ENCODE measurements at regions not wholly inside any gene's neighbourhood (a gene's known extent, or its start where the extent isn't known, plus 50 kb on each side); places are given as distances from the start of the nearest gene placed in this dataset.

GRCh38 chr13:44107357-44108121 is 227.8 kb downstream of the LACC1 start:
- no peaks in the 10 kb centered on the region for H3K36me3 Mint-ChIP-seq
- no peak overlapping the region for H3K27ac Mint-ChIP-seq
- H3K4me3 Mint-ChIP-seq, result no peak overlapping the region
- DNase-seq (no peak), ATAC-seq (no peak)
- peaks cover under 1% of the 10 kb centered on the region for H3K4me1 Mint-ChIP-seq
- CTCF ChIA-PET, result no interaction called here
- peaks cover 15% of the 10 kb centered on the region for H3K27me3 Mint-ChIP-seq
- no peaks in the 10 kb centered on the region for H3K9me3 Mint-ChIP-seq (ENCODE audit: low read depth)

DNA sequence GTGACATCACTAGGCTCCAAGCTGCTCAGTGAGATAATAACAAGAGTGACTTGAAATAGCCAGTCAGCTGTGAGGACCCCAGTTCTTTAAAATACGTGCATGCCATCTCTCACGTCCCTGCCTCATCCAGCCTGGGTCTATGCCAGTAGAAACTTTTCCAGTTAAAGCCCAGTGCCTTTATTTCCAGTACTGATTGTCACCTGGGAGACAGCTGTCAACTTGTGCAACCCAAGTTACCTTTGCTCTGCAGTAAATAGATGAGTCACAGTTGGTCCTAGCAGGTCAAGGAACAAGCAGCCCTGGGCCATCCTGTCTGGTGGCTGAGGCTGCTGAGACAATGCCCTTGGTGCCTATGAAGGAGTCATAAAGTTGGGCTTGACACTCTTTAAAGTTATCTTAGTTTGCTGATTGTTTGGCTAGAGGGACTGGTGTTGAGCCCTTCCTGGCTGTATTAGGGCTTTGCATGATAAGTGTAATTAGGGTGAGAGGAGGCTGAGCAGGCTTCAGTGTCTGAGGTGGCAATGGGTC is 228.7 kb downstream of the LACC1 start:
- ATAC-seq, result no peak
- Mint-ChIP-seq H3K36me3 (no peaks in the 10 kb centered on the region), H3K9me3 (ENCODE audit: low read depth) (no peaks in the 10 kb centered on the region), H3K4me3 (no peak overlapping the region), H3K27me3 (peaks cover 13% of the 10 kb centered on the region), H3K27ac (no peak overlapping the region), H3K4me1 (peaks cover 9% of the 10 kb centered on the region)
- no peak for DNase-seq
- CTCF ChIA-PET, result no interaction called here

- H3K9me3 Mint-ChIP-seq (ENCODE audit: low read depth), result no peaks in the 10 kb centered on the region
- no peak for DNase-seq
- H3K27me3 Mint-ChIP-seq, result peaks cover 2% of the 10 kb centered on the region
- CTCF ChIA-PET, result no interaction called here
- no peak overlapping the region for H3K4me3 Mint-ChIP-seq
- no peaks in the 10 kb centered on the region for H3K36me3 Mint-ChIP-seq
- no peak for ATAC-seq
- no peak overlapping the region for H3K27ac Mint-ChIP-seq
- H3K4me1 Mint-ChIP-seq, result peaks cover 9% of the 10 kb centered on the region
Measured at GRCh38 chr13:44110091-44110621, 230.5 kb downstream of the LACC1 start.

- CTCF ChIA-PET, result no interaction called here
- no peaks in the 10 kb centered on the region for H3K9me3 Mint-ChIP-seq (ENCODE audit: low read depth)
- H3K27ac Mint-ChIP-seq, result no peak overlapping the region
- DNase-seq (no peak), ATAC-seq (no peak)
- H3K36me3 Mint-ChIP-seq, result no peaks in the 10 kb centered on the region
- H3K27me3 Mint-ChIP-seq, result no peaks in the 10 kb centered on the region
- peaks cover 11% of the 10 kb centered on the region for H3K4me1 Mint-ChIP-seq
- no peak overlapping the region for H3K4me3 Mint-ChIP-seq
Measured at GRCh38 chr13:44111701-44112100, 232.0 kb downstream of the LACC1 start.

GRCh38 chr13:44112700-44113329 is 233.1 kb downstream of the LACC1 start:
- no peaks in the 10 kb centered on the region for H3K9me3 Mint-ChIP-seq (ENCODE audit: low read depth)
- H3K36me3 Mint-ChIP-seq, result no peaks in the 10 kb centered on the region
- DNase-seq (no peak), ATAC-seq (peak; percentile 23)
- no peak overlapping the region for H3K4me3 Mint-ChIP-seq
- no peak overlapping the region for H3K27ac Mint-ChIP-seq
- H3K4me1 Mint-ChIP-seq, result peaks cover 21% of the 10 kb centered on the region
- CTCF ChIA-PET, result no interaction called here
- no peaks in the 10 kb centered on the region for H3K27me3 Mint-ChIP-seq

GRCh38 chr13:44116562-44117332 is 237.0 kb downstream of the LACC1 start:
- Mint-ChIP-seq H3K27me3 (no peaks in the 10 kb centered on the region), H3K4me3 (no peak overlapping the region), H3K4me1 (peaks cover 21% of the 10 kb centered on the region), H3K36me3 (no peaks in the 10 kb centered on the region), H3K27ac (peak overlapping the region; percentile 49), H3K9me3 (ENCODE audit: low read depth) (no peaks in the 10 kb centered on the region)
- CTCF ChIA-PET, result no interaction called here
- ATAC-seq (peak; percentile 27), DNase-seq (no peak)

- Mint-ChIP-seq H3K4me3 (no peak overlapping the region), H3K27me3 (no peaks in the 10 kb centered on the region), H3K36me3 (no peaks in the 10 kb centered on the region), H3K9me3 (ENCODE audit: low read depth) (no peaks in the 10 kb centered on the region), H3K27ac (peak overlapping the region; percentile 28), H3K4me1 (peaks cover 21% of the 10 kb centered on the region)
- ATAC-seq (peak; percentile 57), DNase-seq (no peak)
- CTCF ChIA-PET, result interaction anchor here (1.2 kb wide), 1 partner anchor 416 kb away, joined by 3 read pairs; no protein-coding TSS in a partner anchor
Measured at GRCh38 chr13:44117351-44117750, 237.6 kb downstream of the LACC1 start.

DNA sequence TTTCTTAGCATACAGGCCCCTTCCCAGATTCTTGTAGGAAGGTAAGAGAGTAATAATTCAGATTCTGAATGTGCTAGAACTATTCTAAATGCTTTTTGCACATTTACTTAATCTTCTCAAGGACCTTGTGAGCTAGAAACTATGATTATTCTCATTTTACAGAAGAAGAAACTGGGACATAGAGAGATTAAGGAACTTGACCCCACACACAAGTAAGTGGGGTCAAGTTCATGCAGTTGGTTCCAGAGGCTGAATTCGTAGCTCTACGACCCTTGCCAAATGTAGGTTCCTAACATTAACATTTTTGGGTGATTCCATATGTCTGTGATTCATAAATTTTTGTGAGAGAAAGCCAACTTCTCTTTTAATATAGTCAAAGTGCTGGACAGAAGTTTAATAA is 238.1 kb downstream of the LACC1 start:
- H3K4me1 Mint-ChIP-seq, result peaks cover 18% of the 10 kb centered on the region
- no peaks in the 10 kb centered on the region for H3K27me3 Mint-ChIP-seq
- DNase-seq (no peak), ATAC-seq (no peak)
- H3K36me3 Mint-ChIP-seq, result no peaks in the 10 kb centered on the region
- H3K9me3 Mint-ChIP-seq (ENCODE audit: low read depth), result no peaks in the 10 kb centered on the region
- no peak overlapping the region for H3K4me3 Mint-ChIP-seq
- CTCF ChIA-PET, result interaction anchor here (1.2 kb wide), 1 partner anchor 416 kb away, joined by 3 read pairs; no protein-coding TSS in a partner anchor
- H3K27ac Mint-ChIP-seq, result no peak overlapping the region

- CTCF ChIA-PET, result no interaction called here
- Mint-ChIP-seq H3K27ac (no peak overlapping the region), H3K36me3 (peaks cover 2% of the 10 kb centered on the region), H3K4me1 (peaks cover 12% of the 10 kb centered on the region), H3K27me3 (no peaks in the 10 kb centered on the region), H3K4me3 (no peak overlapping the region), H3K9me3 (ENCODE audit: low read depth) (peaks cover 7% of the 10 kb centered on the region)
- ATAC-seq, result no peak
- DNase-seq, result no peak
Measured at GRCh38 chr13:44118881-44119280, 239.2 kb downstream of the LACC1 start.

DNA sequence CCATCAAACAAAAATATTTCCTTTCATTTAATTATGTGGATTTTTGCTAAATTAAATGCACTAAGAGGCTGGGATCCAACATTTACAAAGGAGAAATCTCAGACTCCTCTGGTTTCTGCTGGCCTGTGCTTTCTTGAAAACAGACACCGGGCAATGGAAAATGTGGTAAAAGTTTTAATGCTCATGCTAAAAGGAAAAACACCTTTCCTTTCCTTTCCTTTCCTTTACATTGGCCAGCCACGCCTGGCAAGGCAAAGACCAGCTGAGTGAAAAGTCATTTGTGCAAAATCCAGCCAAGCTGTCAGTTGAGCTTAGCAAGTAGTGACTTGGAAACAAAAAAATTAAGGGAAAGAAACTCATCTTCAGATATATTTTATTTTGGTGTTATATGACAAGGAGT is 240.3 kb downstream of the LACC1 start:
- no peaks in the 10 kb centered on the region for H3K27me3 Mint-ChIP-seq
- peaks cover 2% of the 10 kb centered on the region for H3K36me3 Mint-ChIP-seq
- H3K27ac Mint-ChIP-seq, result no peak overlapping the region
- H3K4me1 Mint-ChIP-seq, result peaks cover 12% of the 10 kb centered on the region
- no peak for DNase-seq
- H3K9me3 Mint-ChIP-seq (ENCODE audit: low read depth), result peaks cover 8% of the 10 kb centered on the region
- no peak for ATAC-seq
- H3K4me3 Mint-ChIP-seq, result no peak overlapping the region
- CTCF ChIA-PET, result no interaction called here

DNA sequence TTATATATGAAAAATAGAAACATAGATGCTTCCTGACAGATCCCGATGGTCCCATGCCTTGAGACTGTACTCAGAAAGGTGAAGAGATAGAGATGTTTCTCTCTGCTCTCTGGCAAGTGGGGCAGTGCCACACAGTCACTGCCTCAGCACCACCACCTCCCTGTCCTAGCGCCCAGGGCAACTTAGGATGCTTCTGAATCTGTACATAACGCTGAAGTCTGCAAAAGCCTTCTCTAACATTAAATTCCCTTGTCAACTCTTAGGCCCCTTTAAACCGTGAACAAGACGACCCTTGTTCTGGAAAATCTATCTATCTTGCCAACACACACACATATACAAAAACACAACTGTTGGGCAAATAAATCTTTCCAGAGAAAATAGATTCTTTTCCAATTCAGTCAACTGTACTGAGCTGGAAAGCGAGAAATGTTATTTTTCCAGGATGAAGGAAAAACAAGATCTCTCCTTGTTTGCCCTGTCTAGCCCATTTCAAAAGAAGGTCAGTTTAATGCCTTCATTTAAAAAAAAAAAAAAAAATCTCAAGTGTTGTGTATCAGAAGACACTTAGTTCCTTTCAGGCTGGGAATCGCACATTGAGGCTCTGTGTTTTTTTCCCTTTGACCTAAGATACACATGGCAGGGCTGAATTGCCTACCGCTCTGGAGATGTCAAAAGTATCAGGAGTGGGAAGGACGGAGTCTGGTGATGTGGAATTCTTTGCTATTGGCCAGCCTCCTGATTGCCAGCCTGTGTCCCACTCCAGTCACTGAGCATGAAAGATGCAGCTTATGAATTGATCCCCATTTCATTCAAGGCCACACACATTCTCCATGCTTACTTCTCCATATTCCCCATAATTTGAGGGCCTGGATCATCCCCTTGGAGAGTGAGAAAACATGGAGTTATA is 241.4 kb downstream of the LACC1 start:
- no peaks in the 10 kb centered on the region for H3K27me3 Mint-ChIP-seq
- DNase-seq (no peak), ATAC-seq (no peak)
- H3K36me3 Mint-ChIP-seq, result peaks cover 2% of the 10 kb centered on the region
- CTCF ChIA-PET, result interaction anchor here (1.0 kb wide), 1 partner anchor 36 kb away, joined by 4 read pairs; no protein-coding TSS in a partner anchor
- H3K4me3 Mint-ChIP-seq, result no peak overlapping the region
- peaks cover 12% of the 10 kb centered on the region for H3K4me1 Mint-ChIP-seq
- peaks cover 8% of the 10 kb centered on the region for H3K9me3 Mint-ChIP-seq (ENCODE audit: low read depth)
- H3K27ac Mint-ChIP-seq, result no peak overlapping the region

DNA sequence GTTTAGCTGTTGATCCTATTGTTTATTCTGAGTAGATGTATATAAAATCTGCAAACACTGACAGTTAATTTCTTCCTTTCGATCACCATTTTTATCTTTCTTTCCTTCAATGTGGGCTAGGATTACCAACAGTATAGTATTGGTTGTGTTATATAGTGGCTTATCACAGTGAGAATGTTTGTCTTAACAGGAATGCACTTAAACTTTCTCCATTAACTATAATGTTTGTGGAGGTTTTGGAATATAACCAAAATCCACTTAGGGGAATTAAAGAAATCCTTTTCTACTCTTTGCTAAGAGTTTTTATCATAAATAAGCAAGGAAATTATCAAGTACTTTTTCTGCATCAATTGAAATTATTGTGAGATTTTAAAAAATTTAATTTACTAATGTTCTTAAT is 244.6 kb downstream of the LACC1 start:
- peaks cover 8% of the 10 kb centered on the region for H3K9me3 Mint-ChIP-seq (ENCODE audit: low read depth)

More for the DNA sequence above, 244.6 kb downstream of the LACC1 start:
- Mint-ChIP-seq H3K4me1 (no peaks in the 10 kb centered on the region), H3K36me3 (peaks cover 2% of the 10 kb centered on the region), H3K27me3 (peaks cover 2% of the 10 kb centered on the region), H3K27ac (no peak overlapping the region), H3K4me3 (no peak overlapping the region)
- DNase-seq, result no peak
- CTCF ChIA-PET, result no interaction called here
- no peak for ATAC-seq

All from activated CD8-positive, alpha-beta memory T cell treated with anti-CD3 and anti-CD28 coated beads, Interleukin-2, amount 10 ng/mL, durations not matched to agents 7 days and 5 days (primary cell).